Medulla oblongata (tissue), 1 donor: ENCODE measurements at regions not wholly inside any gene's neighbourhood (a gene's known extent, or its start where the extent isn't known, plus 50 kb on each side); places are given as distances from the start of the nearest gene placed in this dataset.
"Not testable (repeated sequence)": the region's sequence is repeated elsewhere in the genome, so short reads cannot be mapped to it uniquely, and the experiment has no call there.

Experiments
- DNase-seq: peaks from one replicate; pipeline ENCODE4 v3.0.0-alpha.2; 2015; ENCODE audit errors: extremely low spot score

GRCh38 chr22:15772337-15772736 is 82.5 kb downstream of the POTEH start:
- not testable (repeated sequence) for DNase-seq

- DNase-seq, result not testable (repeated sequence)
Observed at GRCh38 chr22:15775118-15775517, 85.3 kb downstream of the POTEH start.

GRCh38 chr22:15775670-15776669 is 86.1 kb downstream of the POTEH start:
- DNase-seq, result not testable (repeated sequence)

DNA sequence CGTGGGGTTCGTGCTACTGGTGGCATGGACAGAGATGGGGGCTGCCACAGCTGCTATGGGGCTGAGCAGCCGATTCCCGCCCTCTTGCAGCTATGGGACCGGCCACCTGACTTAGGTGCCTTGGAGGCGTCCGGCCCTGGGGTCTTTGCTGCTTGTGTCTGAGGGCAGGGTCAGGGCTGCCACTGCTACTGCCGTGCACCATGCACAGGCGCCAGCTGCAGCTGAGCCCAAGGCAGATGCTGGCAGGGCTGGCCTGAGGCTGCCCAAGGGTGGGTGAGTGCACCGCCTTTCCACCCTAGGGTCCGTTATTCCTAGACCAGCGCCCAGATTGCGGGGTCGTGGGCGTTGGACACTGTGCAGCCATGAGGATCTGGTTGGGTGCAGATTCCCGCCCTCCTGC is 86.9 kb downstream of the POTEH start:
- DNase-seq, result not testable (repeated sequence)

- not testable (repeated sequence) for DNase-seq
Observed at GRCh38 chr22:15777150-15777549, 87.3 kb downstream of the POTEH start.

DNA sequence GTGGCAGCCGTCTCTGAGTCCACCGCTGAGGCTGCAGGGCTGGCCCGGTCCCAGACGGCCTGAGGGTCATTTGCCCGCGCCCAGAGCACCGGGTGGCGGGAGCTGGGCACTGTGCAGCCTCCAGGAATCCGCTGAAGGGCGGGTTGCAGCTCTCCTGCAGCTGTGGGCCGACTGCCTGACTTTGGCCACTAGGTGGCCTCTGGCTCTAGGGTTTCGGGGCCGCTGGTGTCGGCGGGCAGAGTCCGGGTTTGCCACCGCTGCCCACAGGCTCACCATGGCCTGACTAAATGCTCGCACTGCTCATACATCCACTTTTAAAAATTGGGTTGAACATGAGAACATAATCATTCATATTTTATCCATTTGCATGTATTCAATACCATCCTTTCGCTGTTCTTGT is 87.7 kb downstream of the POTEH start:
- not testable (repeated sequence) for DNase-seq

- DNase-seq, result not testable (repeated sequence)
Observed at GRCh38 chr22:15778366-15778765, 88.5 kb downstream of the POTEH start.

DNA sequence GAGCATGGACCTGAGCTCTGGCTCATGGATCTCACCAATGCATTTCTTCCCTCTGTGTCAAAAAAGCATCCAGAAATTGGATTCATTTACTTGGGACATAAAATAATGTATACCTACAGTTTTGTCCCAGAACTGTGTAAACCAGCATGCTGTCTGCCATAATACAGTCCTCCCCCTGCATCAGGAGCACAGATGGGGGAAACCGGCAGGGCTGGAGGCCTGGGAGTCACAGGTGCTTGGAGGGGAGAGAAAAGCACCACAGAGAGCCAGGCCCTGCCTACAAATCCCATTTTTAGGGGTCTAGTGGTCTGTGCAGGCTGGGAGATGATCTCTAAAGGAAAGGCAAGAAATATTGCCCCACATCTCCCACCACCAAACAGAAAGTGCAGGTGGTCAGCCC is 91.8 kb downstream of the POTEH start:
- not testable (repeated sequence) for DNase-seq

- not testable (repeated sequence) for DNase-seq
Observed at GRCh38 chr22:15782933-15783332, 93.1 kb downstream of the POTEH start.

GRCh38 chr22:15784383-15785085 is 94.7 kb downstream of the POTEH start:
- DNase-seq, result not testable (repeated sequence)

DNA sequence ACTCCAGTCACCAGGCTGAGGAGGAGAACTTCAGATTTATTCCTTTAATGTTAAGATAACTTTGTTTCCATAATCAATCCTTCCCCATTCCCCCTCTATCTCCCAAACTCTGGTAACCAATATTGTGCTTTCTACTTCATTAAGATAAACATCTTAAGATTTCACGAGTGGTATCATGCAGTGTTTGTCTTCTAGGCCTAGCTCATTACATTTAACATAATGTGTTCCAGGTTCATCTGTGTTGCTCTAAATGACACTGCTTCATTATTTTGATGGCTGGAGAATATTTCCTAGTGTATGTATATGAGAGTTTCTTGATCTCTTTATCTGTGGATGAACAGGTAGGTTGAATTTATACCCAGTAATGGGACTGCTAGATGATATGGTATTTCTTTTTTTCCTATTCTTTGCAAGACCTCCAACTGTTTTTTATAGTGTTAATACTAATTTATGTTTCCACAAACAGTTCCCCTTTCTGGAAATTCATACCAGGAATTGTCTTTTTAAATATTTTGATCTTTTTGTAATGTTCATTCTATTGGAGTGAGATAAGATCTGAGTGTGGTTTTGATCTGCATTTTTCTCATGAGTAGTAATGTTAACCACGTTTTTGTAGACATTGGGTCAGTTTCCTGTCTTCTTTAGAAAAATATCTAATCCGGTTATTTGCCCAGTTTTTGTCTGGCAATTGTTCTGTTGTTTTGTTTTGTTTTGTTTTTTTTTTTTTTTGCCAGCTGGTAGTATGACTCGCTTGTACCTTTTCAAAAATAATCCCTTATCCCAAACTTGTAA is 97.3 kb downstream of the POTEH start:
- peak; percentile 1 for DNase-seq

DNA sequence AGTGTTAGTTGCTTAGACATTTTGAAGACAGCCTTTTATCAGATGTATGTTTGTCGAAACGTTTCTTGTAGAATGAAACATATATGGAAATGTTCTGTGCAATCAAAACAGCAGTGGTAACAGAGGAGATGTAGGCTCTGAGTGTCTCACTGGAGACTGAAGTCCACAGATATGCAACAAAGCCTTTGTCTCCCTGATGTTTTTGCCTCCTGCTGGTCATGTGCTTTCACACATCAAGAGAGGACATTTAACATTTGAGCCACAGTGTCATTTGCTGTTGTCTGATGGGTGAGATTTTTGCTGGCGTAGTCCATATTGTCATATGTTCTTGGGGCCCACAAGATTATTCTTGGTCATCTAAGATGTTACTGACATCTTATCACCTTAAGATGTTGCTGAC is 101.7 kb downstream of the POTEH start:
- DNase-seq, result not testable (repeated sequence)

- not testable (repeated sequence) for DNase-seq
Observed at GRCh38 chr22:15799935-15800334, 110.1 kb downstream of the POTEH start.

GRCh38 chr22:15811141-15811540 is 121.3 kb downstream of the POTEH start:
- not testable (repeated sequence) for DNase-seq

- not testable (repeated sequence) for DNase-seq
Observed at GRCh38 chr22:15815783-15816182, 126.0 kb downstream of the POTEH start.

GRCh38 chr22:15816470-15816869 is 126.6 kb downstream of the POTEH start:
- DNase-seq, result not testable (repeated sequence)

DNA sequence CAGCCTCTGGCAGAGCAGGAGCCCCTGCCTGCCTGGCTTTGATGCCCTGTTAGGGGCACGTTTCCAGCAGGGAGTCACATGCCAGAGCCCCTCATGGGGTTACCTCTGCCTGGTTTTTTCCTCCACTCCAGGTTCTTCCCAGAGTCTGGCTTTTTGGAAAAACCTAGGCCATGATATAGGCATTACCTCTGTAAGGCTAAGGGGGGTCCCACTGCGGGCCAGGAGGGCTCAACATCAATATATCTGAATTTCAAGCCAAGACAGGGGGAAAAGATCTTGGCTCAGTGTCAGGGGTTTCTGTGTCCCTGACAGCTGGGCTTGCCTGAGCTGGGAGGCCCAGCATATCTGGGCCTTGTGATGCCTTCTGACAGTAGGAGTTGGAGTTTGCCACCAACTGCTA is 127.4 kb downstream of the POTEH start:
- not testable (repeated sequence) for DNase-seq

DNA sequence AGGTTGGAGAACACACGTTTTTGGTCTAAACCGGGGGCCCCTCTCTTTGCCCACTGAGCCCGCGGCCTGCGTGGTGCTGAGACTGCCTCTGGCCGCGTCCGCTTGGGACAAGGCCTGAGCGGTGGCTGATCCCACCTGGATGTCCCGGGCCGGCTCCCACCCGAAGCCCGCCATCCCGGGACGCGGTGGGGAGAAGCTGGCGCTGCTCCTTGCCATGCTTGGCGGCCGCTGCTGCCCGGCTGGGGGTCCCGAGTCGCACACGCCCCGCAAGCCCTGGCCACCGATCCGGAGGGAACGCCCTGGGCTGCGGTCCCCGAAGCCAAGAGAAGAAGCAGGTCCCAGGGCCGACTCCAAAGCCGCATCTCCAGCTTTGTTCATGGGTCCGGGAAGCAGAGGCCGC is 130.1 kb downstream of the POTEH start:
- not testable (repeated sequence) for DNase-seq

GRCh38 chr22:15821088-15821487 is 131.3 kb downstream of the POTEH start:
- not testable (repeated sequence) for DNase-seq

GRCh38 chr22:15822001-15822400 is 132.2 kb downstream of the POTEH start:
- not testable (repeated sequence) for DNase-seq

GRCh38 chr22:15823178-15823577 is 133.4 kb downstream of the POTEH start:
- not testable (repeated sequence) for DNase-seq

DNA sequence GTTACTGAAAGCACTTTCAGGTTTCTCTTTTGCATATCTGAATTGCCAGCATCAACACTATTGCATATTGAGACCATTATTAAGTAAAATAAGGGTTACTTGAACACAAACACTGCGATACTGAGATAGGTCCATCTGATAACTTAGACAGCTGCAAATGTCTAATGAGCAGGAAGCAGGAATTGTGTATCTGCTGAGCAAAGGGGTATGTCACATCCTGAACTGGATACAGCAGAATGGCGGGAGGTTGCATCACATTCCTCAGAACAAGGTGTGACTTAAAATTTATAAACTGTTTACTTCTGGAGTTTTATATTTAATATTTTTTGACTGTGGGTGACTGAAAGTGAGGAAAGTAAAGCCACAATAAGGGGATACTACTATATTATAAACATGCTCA is 142.4 kb downstream of the POTEH start:
- peak; percentile 1 for DNase-seq
